Body of pancreas (tissue), 4 donors: ENCODE measurements at regions not wholly inside any gene's neighbourhood (a gene's known extent, or its start where the extent isn't known, plus 50 kb on each side); places are given as distances from the start of the nearest gene placed in this dataset.
"Not testable (repeated sequence)": the region's sequence is repeated elsewhere in the genome, so short reads cannot be mapped to it uniquely, and the experiment has no call there.

Source experiments
- POLR2A ChIP-seq, 3 donors: fragments of 450-650 bp; IDR thresholded peaks; one replicate each; pipeline ENCODE4 v1.6.1; 2016; ENCODE audit warnings: antibody characterized with exemption in 3 of 3, mild to moderate bottlenecking in 2 of 3
- TF ChIP-seq, protein P1 (sequence below), 7 experiments: fragments of 450-650 bp in 4 of 7; fragments of 200-600 bp in 3 of 7; sonication (generic) in 3 of 7; IDR thresholded peaks; one replicate each; pipeline ENCODE4 v1.5.1; 2016 to 2019; ENCODE audit warnings: antibody characterized with exemption in 7 of 7

DNA sequence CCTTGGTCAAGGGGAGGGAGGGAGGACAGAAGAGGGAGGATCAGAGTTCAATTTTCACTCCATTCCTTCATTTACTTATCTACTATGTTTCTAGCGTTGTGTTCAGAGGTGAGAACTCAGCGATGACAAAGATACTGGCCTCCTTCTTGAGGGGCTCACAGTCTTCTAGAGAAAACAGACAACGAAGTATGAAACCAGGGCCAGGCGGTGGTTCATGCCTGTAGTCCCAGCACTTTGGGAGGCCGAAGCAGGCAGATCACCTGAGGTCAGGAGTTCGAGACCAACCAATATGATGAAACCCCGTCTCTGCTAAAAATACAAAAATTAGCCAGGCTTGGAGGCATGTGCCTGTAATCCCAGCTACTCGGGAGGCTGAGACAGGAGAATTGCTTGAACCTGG lies 277.4 kb downstream of the MYCN start:
- TF ChIP-seq, protein P1, sequence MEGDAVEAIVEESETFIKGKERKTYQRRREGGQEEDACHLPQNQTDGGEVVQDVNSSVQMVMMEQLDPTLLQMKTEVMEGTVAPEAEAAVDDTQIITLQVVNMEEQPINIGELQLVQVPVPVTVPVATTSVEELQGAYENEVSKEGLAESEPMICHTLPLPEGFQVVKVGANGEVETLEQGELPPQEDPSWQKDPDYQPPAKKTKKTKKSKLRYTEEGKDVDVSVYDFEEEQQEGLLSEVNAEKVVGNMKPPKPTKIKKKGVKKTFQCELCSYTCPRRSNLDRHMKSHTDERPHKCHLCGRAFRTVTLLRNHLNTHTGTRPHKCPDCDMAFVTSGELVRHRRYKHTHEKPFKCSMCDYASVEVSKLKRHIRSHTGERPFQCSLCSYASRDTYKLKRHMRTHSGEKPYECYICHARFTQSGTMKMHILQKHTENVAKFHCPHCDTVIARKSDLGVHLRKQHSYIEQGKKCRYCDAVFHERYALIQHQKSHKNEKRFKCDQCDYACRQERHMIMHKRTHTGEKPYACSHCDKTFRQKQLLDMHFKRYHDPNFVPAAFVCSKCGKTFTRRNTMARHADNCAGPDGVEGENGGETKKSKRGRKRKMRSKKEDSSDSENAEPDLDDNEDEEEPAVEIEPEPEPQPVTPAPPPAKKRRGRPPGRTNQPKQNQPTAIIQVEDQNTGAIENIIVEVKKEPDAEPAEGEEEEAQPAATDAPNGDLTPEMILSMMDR (IDR thresholded peaks at IDR 0.05) = not testable (repeated sequence)
- TF ChIP-seq POLR2A (IDR thresholded peaks at IDR 0.05) = not testable (repeated sequence)
